Mesothelial cell of epicardium (in vitro differentiated cells): ENCODE measurements at regions not wholly inside any gene's neighbourhood (a gene's known extent, or its start where the extent isn't known, plus 50 kb on each side); places are given as distances from the start of the nearest gene placed in this dataset.

Experiments used
- DNase-seq, 2 experiments: peaks; one replicate each; pipeline ENCODE4 v3.0.0; 2021; ENCODE audit warnings: low spot score in 2 of 2; ENCODE audit not compliant: unreplicated experiment in 2 of 2
- H3K27ac Mint-ChIP-seq: 2 replicates; pipeline ENCODE4 v1.8.0; 2021; ENCODE audit warnings: mixed read lengths
- H3K27me3 Mint-ChIP-seq: 2 replicates; pipeline ENCODE4 v1.8.0; 2021; ENCODE audit warnings: low read depth, mixed read lengths
- H3K36me3 Mint-ChIP-seq: 2 replicates; pipeline ENCODE4 v1.8.0; 2021; ENCODE audit warnings: mixed read lengths
- H3K4me1 Mint-ChIP-seq: 2 replicates; pipeline ENCODE4 v1.8.0; 2021; ENCODE audit warnings: mixed read lengths
- H3K4me3 Mint-ChIP-seq: 2 replicates; pipeline ENCODE4 v1.8.0; 2021; ENCODE audit warnings: mild to moderate bottlenecking, moderate library complexity, mixed read lengths
- H3K9me3 Mint-ChIP-seq: 2 replicates; pipeline ENCODE4 v1.8.0; 2021; ENCODE audit warnings: mixed read lengths
- CTCF ChIP-seq: fragments of 200-600 bp; sonication (generic); IDR thresholded peaks from one replicate; pipeline ENCODE4 v1.5.0; 2021; ENCODE audit warnings: antibody characterized with exemption; ENCODE audit not compliant: unreplicated experiment

- no peak for DNase-seq
- H3K4me1 Mint-ChIP-seq: peaks cover 22% of the 10 kb centered on the region
- H3K27ac Mint-ChIP-seq: no peak overlapping the region
- no peaks in the 10 kb centered on the region for H3K36me3 Mint-ChIP-seq
- H3K9me3 Mint-ChIP-seq: peaks cover 4% of the 10 kb centered on the region
- no peak for TF ChIP-seq CTCF
- no peak overlapping the region for H3K4me3 Mint-ChIP-seq
- H3K27me3 Mint-ChIP-seq: no peaks in the 10 kb centered on the region
These were observed 120.7 kb downstream of the ARL4C start for GRCh38 chr2:234376229-234376628.

- no peak overlapping the region for H3K4me3 Mint-ChIP-seq
- H3K9me3 Mint-ChIP-seq: peaks cover 4% of the 10 kb centered on the region
- H3K36me3 Mint-ChIP-seq: no peaks in the 10 kb centered on the region
- H3K4me1 Mint-ChIP-seq: peaks cover 22% of the 10 kb centered on the region
- no peak for DNase-seq
- H3K27ac Mint-ChIP-seq: no peak overlapping the region
- H3K27me3 Mint-ChIP-seq: no peaks in the 10 kb centered on the region
- TF ChIP-seq CTCF: no peak
These were observed 121.6 kb downstream of the ARL4C start for GRCh38 chr2:234375176-234375880.

- H3K27ac Mint-ChIP-seq: no peak overlapping the region
- DNase-seq: no peak
- H3K36me3 Mint-ChIP-seq: no peaks in the 10 kb centered on the region
- H3K27me3 Mint-ChIP-seq: no peaks in the 10 kb centered on the region
- H3K4me1 Mint-ChIP-seq: peaks cover 24% of the 10 kb centered on the region
- H3K9me3 Mint-ChIP-seq: peaks cover 3% of the 10 kb centered on the region
- no peak for TF ChIP-seq CTCF
- no peak overlapping the region for H3K4me3 Mint-ChIP-seq
These were observed 122.1 kb downstream of the ARL4C start for GRCh38 chr2:234374736-234375135.

- TF ChIP-seq CTCF: no peak
- H3K27ac Mint-ChIP-seq: no peak overlapping the region
- H3K4me1 Mint-ChIP-seq: peaks cover 26% of the 10 kb centered on the region
- H3K27me3 Mint-ChIP-seq: no peaks in the 10 kb centered on the region
- no peaks in the 10 kb centered on the region for H3K9me3 Mint-ChIP-seq
- H3K4me3 Mint-ChIP-seq: no peak overlapping the region
- no peaks in the 10 kb centered on the region for H3K36me3 Mint-ChIP-seq
- DNase-seq: no peak
These were observed 122.8 kb downstream of the ARL4C start for GRCh38 chr2:234374150-234374508.

GRCh38 chr2:234373481-234374149 lies 123.3 kb downstream of the ARL4C start:
- no peaks in the 10 kb centered on the region for H3K27me3 Mint-ChIP-seq
- H3K4me1 Mint-ChIP-seq: peaks cover 31% of the 10 kb centered on the region
- no peak overlapping the region for H3K4me3 Mint-ChIP-seq
- TF ChIP-seq CTCF: no peak
- no peaks in the 10 kb centered on the region for H3K36me3 Mint-ChIP-seq
- DNase-seq: no peak
- H3K27ac Mint-ChIP-seq: no peak overlapping the region
- no peaks in the 10 kb centered on the region for H3K9me3 Mint-ChIP-seq
